ENCODE measurements at regions not wholly inside any gene's neighbourhood (a gene's known extent, or its start where the extent isn't known, plus 50 kb on each side); places are given as distances from the start of the nearest gene placed in this dataset.

GRCh38 chr11:98531576-98531975 is 489.2 kb upstream of the CNTN5 start:
- no peak for TF ChIP-seq CTCF (IDR thresholded peaks at IDR 0.05)
- no peak for TF ChIP-seq EP300 (IDR thresholded peaks at IDR 0.05)
- TF ChIP-seq POLR2AphosphoS5 (IDR thresholded peaks at IDR 0.05): no peak
- TF ChIP-seq POLR2A (IDR thresholded peaks at IDR 0.05): no peak

All from sigmoid colon (tissue), 4 donors.